Activated gamma-delta T cell treated with Interleukin-2 at 50 U/mL for 16 hours (primary cell): ENCODE measurements at regions not wholly inside any gene's neighbourhood (a gene's known extent, or its start where the extent isn't known, plus 50 kb on each side); places are given as distances from the start of the nearest gene placed in this dataset.

Source experiments
- DNase-seq: peaks from one replicate; pipeline ENCODE4 v3.0.0-alpha.2; 2020

DNA sequence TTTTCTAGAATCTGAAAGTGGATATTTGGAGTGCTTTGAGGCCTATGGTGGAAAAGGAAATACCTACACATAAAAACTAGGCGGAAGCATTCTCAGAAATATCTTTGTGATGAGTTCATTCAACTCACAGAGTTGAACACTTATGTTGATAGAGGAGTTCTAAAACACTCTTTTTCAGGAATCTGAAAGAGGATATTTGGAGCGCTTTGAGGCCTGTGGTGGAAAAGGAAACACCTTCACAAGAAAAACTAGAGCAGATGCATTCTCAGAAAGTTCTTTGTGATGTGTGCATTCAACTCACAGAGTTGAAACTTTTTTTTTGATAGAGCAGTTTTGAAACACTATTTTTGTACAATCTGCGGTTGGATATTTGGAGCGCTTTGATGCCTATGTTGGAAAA, 1250.0 kb upstream of the DEFB115 start:
- peak; percentile 3 for DNase-seq
